ENCODE measurements at regions not wholly inside any gene's neighbourhood (a gene's known extent, or its start where the extent isn't known, plus 50 kb on each side); places are given as distances from the start of the nearest gene placed in this dataset.

DNA sequence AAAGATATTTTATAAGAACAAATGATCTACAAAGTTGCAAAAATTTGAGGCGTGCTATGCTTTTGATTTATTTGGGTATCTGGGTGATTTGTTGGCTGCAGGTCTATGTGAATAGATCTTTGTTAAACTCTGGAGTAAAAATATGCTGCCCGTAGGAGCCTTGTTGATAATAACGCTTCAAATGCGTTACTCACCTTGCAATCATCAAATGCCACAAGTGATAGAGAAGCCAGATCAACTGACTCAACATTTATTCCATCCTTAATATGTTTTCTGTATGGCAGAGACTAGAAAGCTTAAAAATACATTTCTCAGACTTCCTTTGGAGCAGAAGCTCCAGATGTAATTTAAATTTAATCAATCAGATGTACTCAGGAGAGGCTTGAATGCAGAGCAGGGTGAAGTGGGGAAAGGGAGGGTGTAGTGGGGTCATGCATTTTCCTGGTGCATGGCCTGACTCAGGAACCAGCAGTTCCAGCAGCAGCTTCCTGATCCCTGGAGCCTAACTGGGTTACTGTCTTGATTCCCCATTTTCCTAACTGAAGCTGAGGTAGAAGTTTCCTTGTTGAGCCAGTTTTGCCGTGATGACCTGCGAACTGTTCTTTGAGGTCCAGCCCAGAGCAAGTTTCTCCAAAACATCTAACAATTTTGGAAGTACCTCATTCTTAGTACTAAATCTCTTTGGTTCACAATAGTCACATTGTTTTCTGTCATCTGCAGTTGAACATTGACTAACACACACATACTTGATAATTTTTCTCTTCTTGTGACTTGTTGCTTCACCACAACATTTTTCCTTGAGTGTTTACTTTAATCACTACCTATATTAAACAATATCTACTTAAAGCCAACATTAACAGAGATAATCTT, 284.7 kb upstream of the CWC22 start:
- no peaks in the 10 kb centered on the region for H3K27me3 ChIP-seq (ENCODE audit: control insufficient read depth, insufficient read depth, low read length)
- H3K9me3 ChIP-seq (ENCODE audit: control insufficient read depth, insufficient read depth, low read depth, low read length), result no peaks in the 10 kb centered on the region
- H3K36me3 ChIP-seq (ENCODE audit: control insufficient read depth, insufficient read depth, low read length), result no peaks in the 10 kb centered on the region
- peaks cover 3% of the 10 kb centered on the region; the same call in 1 of the 2 replicates for H3K4me1 ChIP-seq (ENCODE audit: control insufficient read depth, insufficient read depth, low read length)
- no peak overlapping the region for H3K4me3 ChIP-seq (ENCODE audit: low read depth, low read length)
- H3K9ac ChIP-seq (ENCODE audit: low read length), result no peak overlapping the region
- no peak overlapping the region for H3K27ac ChIP-seq (ENCODE audit: low read depth, low read length)

GRCh38 chr2:180291060-180291459, 284.0 kb upstream of the CWC22 start:
- H3K4me3 ChIP-seq (ENCODE audit: low read depth, low read length), result no peak overlapping the region
- H3K36me3 ChIP-seq (ENCODE audit: control insufficient read depth, insufficient read depth, low read length), result no peaks in the 10 kb centered on the region
- H3K9me3 ChIP-seq (ENCODE audit: control insufficient read depth, insufficient read depth, low read depth, low read length), result no peaks in the 10 kb centered on the region
- H3K27ac ChIP-seq (ENCODE audit: low read depth, low read length), result no peak overlapping the region
- peaks cover 3% of the 10 kb centered on the region; the same call in 1 of the 2 replicates for H3K4me1 ChIP-seq (ENCODE audit: control insufficient read depth, insufficient read depth, low read length)
- H3K9ac ChIP-seq (ENCODE audit: low read length), result no peak overlapping the region
- H3K27me3 ChIP-seq (ENCODE audit: control insufficient read depth, insufficient read depth, low read length), result no peaks in the 10 kb centered on the region

DNA sequence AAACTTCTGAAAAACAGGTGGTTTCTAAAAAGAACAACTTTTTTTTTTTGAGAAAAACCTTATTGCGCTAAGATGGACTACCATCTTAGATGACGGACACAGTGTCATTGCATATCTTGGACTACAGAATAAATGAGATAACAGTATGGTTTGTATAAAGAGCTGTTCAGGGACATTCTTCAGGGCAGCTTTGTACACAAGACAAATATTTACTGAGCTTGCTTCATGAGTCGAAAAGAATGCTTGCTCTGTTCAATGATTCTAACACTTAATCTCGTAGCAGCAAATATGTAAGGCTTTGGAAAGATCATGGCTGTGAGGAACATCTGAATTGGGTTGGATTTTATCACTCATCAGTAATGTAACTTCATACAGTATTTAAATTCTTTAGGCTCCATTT, 282.5 kb upstream of the CWC22 start:
- Histone ChIP-seq H3K4me1 (ENCODE audit: control insufficient read depth, insufficient read depth, low read length) (peaks cover 3% of the 10 kb centered on the region; the same call in 1 of the 2 replicates), H3K9ac (ENCODE audit: low read length) (no peak overlapping the region), H3K9me3 (ENCODE audit: control insufficient read depth, insufficient read depth, low read depth, low read length) (no peaks in the 10 kb centered on the region), H3K27ac (ENCODE audit: low read depth, low read length) (no peak overlapping the region), H3K4me3 (ENCODE audit: low read depth, low read length) (no peak overlapping the region), H3K27me3 (ENCODE audit: control insufficient read depth, insufficient read depth, low read length) (no peaks in the 10 kb centered on the region), H3K36me3 (ENCODE audit: control insufficient read depth, insufficient read depth, low read length) (no peaks in the 10 kb centered on the region)

DNA sequence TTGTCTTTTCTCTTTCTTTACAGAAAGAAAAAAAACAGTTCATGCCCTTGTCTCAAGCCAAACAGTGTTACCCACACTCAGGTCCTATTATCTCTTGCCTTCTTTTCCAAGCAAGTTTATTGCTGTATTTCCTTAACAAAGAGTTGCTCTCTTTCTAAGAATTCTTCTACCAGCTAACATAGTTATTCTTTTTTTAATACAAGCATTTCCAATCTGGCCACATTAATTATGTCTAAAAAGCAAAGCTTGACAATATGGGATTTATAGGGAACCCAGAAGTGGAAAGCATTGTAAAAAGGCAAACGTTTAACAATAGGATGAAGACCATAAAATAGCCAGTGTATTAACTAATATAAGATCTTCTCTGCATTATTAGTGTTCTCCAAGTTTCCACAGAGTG, 272.5 kb upstream of the CWC22 start:
- no peak overlapping the region for H3K9ac ChIP-seq (ENCODE audit: low read length)
- no peak overlapping the region for H3K27ac ChIP-seq (ENCODE audit: low read depth, low read length)
- no peaks in the 10 kb centered on the region for H3K36me3 ChIP-seq (ENCODE audit: control insufficient read depth, insufficient read depth, low read length)
- no peaks in the 10 kb centered on the region for H3K4me1 ChIP-seq (ENCODE audit: control insufficient read depth, insufficient read depth, low read length)
- no peaks in the 10 kb centered on the region for H3K9me3 ChIP-seq (ENCODE audit: control insufficient read depth, insufficient read depth, low read depth, low read length)
- no peak overlapping the region for H3K4me3 ChIP-seq (ENCODE audit: low read depth, low read length)
- no peaks in the 10 kb centered on the region for H3K27me3 ChIP-seq (ENCODE audit: control insufficient read depth, insufficient read depth, low read length)

DNA sequence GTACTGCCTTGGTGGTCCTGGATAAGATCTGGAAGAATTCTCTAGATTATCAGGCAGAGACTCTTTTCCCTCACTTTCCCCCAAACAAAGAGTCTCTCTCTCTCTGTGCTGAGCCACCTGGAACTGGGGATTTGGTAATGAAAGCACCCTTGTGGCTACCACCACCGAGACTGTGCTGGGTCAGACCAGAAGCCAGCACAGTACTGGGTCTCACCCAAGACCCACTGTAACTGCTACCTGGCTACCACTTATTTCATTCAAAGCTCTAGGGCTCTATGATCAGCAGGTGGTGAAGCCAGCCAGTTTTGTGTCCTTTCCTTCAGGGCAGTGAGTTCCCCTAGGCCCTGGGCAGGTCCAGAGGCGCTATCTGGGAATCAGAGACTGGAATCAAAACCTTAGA, 269.6 kb upstream of the CWC22 start:
- no peak overlapping the region for H3K9ac ChIP-seq (ENCODE audit: low read length)
- H3K27me3 ChIP-seq (ENCODE audit: control insufficient read depth, insufficient read depth, low read length), result no peaks in the 10 kb centered on the region
- H3K9me3 ChIP-seq (ENCODE audit: control insufficient read depth, insufficient read depth, low read depth, low read length), result no peaks in the 10 kb centered on the region
- H3K36me3 ChIP-seq (ENCODE audit: control insufficient read depth, insufficient read depth, low read length), result no peaks in the 10 kb centered on the region
- H3K4me1 ChIP-seq (ENCODE audit: control insufficient read depth, insufficient read depth, low read length), result no peaks in the 10 kb centered on the region
- no peak overlapping the region for H3K27ac ChIP-seq (ENCODE audit: low read depth, low read length)
- H3K4me3 ChIP-seq (ENCODE audit: low read depth, low read length), result no peak overlapping the region

DNA sequence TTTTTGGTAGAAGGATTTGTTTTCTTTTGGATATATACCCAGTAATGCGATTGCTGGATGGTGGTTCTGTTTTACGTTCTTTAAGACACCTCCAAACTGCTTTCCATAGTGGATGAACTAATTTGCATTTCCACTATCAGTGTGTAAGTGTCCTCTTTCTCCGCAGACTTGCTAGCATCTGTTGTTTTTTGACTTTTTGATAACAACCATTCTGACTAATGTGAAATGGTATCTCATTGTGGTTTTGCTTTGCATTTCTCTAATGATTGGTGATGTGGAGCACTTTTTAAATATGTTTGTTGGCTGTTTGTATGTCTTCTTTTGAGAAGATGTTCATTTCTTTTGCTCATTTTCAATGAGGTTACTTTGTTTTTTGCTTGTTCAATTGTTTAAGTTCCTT, 260.9 kb upstream of the CWC22 start:
- Histone ChIP-seq H3K27ac (ENCODE audit: low read depth, low read length) (no peak overlapping the region), H3K9me3 (ENCODE audit: control insufficient read depth, insufficient read depth, low read depth, low read length) (peaks cover 9% of the 10 kb centered on the region; the same call in 1 of the 2 replicates)

GRCh38 chr2:180261976-180262375, 254.9 kb upstream of the CWC22 start:
- Histone ChIP-seq H3K27ac (ENCODE audit: low read depth, low read length) (no peak overlapping the region), H3K27me3 (ENCODE audit: control insufficient read depth, insufficient read depth, low read length) (no peaks in the 10 kb centered on the region), H3K4me1 (ENCODE audit: control insufficient read depth, insufficient read depth, low read length) (no peaks in the 10 kb centered on the region), H3K4me3 (ENCODE audit: low read depth, low read length) (no peak overlapping the region), H3K9me3 (ENCODE audit: control insufficient read depth, insufficient read depth, low read depth, low read length) (no peaks in the 10 kb centered on the region), H3K36me3 (ENCODE audit: control insufficient read depth, insufficient read depth, low read length) (no peaks in the 10 kb centered on the region), H3K9ac (ENCODE audit: low read length) (no peak overlapping the region)

More for the DNA sequence above, 260.9 kb upstream of the CWC22 start:
- Histone ChIP-seq H3K27me3 (ENCODE audit: control insufficient read depth, insufficient read depth, low read length) (no peaks in the 10 kb centered on the region), H3K36me3 (ENCODE audit: control insufficient read depth, insufficient read depth, low read length) (no peaks in the 10 kb centered on the region), H3K4me1 (ENCODE audit: control insufficient read depth, insufficient read depth, low read length) (no peaks in the 10 kb centered on the region), H3K9ac (ENCODE audit: low read length) (no peak overlapping the region), H3K4me3 (ENCODE audit: low read depth, low read length) (no peak overlapping the region)

GRCh38 chr2:180258579-180258978, 251.5 kb upstream of the CWC22 start:
- no peak overlapping the region for H3K9ac ChIP-seq (ENCODE audit: low read length)
- no peaks in the 10 kb centered on the region for H3K9me3 ChIP-seq (ENCODE audit: control insufficient read depth, insufficient read depth, low read depth, low read length)
- no peaks in the 10 kb centered on the region for H3K36me3 ChIP-seq (ENCODE audit: control insufficient read depth, insufficient read depth, low read length)
- H3K27ac ChIP-seq (ENCODE audit: low read depth, low read length), result no peak overlapping the region
- no peaks in the 10 kb centered on the region for H3K4me1 ChIP-seq (ENCODE audit: control insufficient read depth, insufficient read depth, low read length)
- no peaks in the 10 kb centered on the region for H3K27me3 ChIP-seq (ENCODE audit: control insufficient read depth, insufficient read depth, low read length)
- H3K4me3 ChIP-seq (ENCODE audit: low read depth, low read length), result no peak overlapping the region

GRCh38 chr2:180258041-180258537, 251.0 kb upstream of the CWC22 start:
- no peaks in the 10 kb centered on the region for H3K27me3 ChIP-seq (ENCODE audit: control insufficient read depth, insufficient read depth, low read length)
- no peaks in the 10 kb centered on the region for H3K36me3 ChIP-seq (ENCODE audit: control insufficient read depth, insufficient read depth, low read length)
- no peak overlapping the region for H3K27ac ChIP-seq (ENCODE audit: low read depth, low read length)
- no peak overlapping the region for H3K9ac ChIP-seq (ENCODE audit: low read length)
- H3K9me3 ChIP-seq (ENCODE audit: control insufficient read depth, insufficient read depth, low read depth, low read length), result no peaks in the 10 kb centered on the region
- no peaks in the 10 kb centered on the region for H3K4me1 ChIP-seq (ENCODE audit: control insufficient read depth, insufficient read depth, low read length)
- H3K4me3 ChIP-seq (ENCODE audit: low read depth, low read length), result no peak overlapping the region

DNA sequence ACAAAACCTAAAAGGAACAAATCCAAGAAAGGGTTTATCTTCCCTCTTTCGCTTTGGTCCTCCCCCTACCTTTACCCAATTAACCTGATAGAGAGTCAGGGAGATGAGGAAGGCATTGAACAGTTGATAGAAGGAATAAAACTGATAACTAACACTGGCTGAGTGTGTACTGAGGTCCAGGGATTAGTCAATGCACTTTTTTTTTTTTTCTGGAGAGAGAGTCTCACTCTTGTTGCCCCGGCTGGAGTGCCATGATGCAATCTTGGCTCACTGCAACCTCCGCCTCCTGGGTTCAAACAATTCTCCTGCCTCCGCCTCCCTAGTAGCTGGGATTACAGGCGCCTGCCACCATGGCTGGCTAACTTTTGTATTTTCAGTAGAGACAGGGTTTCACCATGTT, 250.2 kb upstream of the CWC22 start:
- Histone ChIP-seq H3K9ac (ENCODE audit: low read length) (no peak overlapping the region), H3K4me1 (ENCODE audit: control insufficient read depth, insufficient read depth, low read length) (no peaks in the 10 kb centered on the region), H3K27ac (ENCODE audit: low read depth, low read length) (no peak overlapping the region), H3K9me3 (ENCODE audit: control insufficient read depth, insufficient read depth, low read depth, low read length) (no peaks in the 10 kb centered on the region), H3K27me3 (ENCODE audit: control insufficient read depth, insufficient read depth, low read length) (no peaks in the 10 kb centered on the region), H3K4me3 (ENCODE audit: low read depth, low read length) (no peak overlapping the region), H3K36me3 (ENCODE audit: control insufficient read depth, insufficient read depth, low read length) (no peaks in the 10 kb centered on the region)

GRCh38 chr2:180255981-180256380, 248.9 kb upstream of the CWC22 start:
- Histone ChIP-seq H3K27ac (ENCODE audit: low read depth, low read length) (no peak overlapping the region), H3K4me1 (ENCODE audit: control insufficient read depth, insufficient read depth, low read length) (no peaks in the 10 kb centered on the region), H3K9ac (ENCODE audit: low read length) (no peak overlapping the region), H3K4me3 (ENCODE audit: low read depth, low read length) (no peak overlapping the region), H3K9me3 (ENCODE audit: control insufficient read depth, insufficient read depth, low read depth, low read length) (no peaks in the 10 kb centered on the region), H3K36me3 (ENCODE audit: control insufficient read depth, insufficient read depth, low read length) (no peaks in the 10 kb centered on the region), H3K27me3 (ENCODE audit: control insufficient read depth, insufficient read depth, low read length) (no peaks in the 10 kb centered on the region)

All from HUES6 (cell line).